OCI-M1 (cell line): ENCODE measurements at regions not wholly inside any gene's neighbourhood (a gene's known extent, or its start where the extent isn't known, plus 50 kb on each side); places are given as distances from the start of the nearest gene placed in this dataset.

Experiments used
- DNase-seq: peaks from one replicate; lab custom pipeline; 2025; lab: John Stamatoyannopoulos, UW

DNA sequence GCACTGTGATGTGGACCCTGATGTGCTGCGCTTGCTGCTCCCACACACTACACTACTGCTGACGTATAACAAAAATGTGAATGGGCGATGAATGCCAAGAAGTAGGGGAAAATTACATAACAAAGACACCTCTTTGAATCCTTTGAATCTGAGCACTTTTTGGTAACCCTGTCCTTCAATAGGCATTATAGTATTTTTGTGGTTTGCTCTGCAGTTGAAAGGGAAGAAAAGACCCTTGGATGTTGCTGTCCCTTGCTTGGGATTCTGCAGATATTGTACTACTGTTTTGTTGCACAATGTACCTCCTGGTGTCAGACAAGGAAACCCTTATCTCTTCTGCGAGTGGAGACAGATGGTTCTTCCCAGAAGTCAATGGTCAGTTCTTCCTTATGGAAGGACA lies 124.8 kb upstream of the UBE3A start:
- DNase-seq: no peak

DNA sequence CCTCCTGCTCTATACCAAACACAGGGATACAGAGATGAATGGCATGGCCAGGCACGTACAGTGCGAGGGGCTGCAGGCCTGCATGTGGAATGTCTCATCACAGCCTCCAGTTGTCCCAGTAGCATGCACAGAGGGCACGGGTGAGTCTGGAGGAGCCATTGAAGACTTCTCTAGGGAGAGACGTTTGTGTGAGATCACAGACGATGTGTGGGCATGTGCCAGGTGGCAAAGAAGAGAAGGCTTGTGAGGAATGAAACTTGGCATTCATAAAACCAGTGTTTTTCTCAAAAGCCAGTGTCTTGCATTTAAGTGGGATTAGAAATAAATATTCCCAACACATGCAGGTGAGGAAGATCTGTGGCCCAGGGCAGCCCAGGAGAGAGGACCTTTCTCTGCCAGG lies 119.1 kb upstream of the UBE3A start:
- DNase-seq: no peak

DNA sequence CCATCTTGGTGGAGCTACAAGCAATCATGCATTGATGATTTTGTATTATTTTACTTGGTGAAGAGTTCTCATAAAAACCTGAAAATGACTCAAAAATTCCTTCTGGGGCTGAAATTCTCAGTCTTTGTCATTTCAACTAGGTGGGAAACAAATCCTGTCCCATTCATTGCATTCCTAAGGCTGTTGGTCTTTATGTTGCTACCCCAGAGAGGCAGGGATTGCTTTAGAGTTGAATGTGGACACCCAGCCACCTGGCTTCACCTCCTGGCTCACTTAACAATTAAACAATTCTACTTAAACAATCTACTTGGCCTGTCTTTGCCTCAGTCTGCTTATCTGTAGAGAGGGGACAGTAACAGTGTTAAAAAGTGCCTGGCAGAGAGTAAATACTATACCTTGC lies 117.3 kb upstream of the UBE3A start:
- DNase-seq: no peak

DNA sequence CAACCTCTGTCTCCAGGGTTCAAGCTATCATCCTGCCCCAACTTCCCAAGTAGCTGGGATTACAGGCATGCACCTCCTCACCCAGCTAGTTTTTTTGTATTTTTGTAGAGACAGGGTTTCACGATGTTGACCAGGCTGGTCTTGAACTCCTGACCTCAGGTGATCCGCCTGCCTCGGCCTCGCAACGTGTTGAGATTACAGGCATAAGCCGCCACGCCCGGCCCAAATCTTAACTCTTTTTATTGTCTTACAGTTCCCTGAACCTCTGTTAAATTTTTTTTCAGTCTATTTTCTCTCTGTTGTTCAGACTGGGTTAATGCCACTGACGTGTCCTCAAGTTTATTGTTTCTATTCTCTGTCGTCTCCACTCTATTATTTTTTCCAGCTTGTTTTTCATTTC lies 115.8 kb upstream of the UBE3A start:
- no peak for DNase-seq

DNA sequence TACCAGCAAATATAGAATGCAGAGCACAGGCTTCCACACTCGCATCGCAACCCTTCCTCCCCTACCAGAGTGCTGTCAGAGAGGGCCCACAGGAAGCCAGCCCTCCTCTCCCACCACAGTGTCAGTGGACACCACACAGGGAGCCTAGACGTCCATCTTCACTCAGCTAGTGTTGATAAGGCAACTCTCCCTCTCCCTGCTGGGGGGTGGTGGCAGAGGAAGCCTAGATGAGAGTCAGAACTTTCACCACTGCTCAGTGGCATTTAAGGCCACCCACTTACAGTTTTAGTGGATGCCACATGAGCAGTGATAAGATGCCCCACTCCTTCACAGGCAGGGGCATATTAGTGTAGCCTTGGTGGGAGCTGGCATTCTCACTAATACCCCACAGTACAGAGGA lies 109.8 kb upstream of the UBE3A start:
- no peak for DNase-seq

DNA sequence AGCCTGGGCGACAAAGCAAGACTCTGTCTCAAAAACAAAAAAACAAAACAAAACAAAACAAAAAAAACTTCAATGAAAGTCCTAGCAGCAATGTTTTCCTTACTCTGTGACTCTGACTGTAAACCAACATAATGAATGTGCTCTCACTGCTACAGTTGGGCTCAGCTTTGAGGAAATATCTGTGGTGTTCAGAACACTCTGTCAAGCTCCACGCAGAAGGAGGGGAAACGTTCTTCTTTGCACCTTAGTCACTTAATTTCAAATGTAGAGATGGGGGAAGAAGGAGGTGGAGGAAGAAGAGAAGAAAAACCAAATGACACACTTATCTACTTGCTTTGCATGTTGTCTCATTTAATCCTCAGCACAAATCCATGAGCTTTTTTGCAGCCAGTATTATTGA lies 107.1 kb upstream of the UBE3A start:
- no peak for DNase-seq

DNA sequence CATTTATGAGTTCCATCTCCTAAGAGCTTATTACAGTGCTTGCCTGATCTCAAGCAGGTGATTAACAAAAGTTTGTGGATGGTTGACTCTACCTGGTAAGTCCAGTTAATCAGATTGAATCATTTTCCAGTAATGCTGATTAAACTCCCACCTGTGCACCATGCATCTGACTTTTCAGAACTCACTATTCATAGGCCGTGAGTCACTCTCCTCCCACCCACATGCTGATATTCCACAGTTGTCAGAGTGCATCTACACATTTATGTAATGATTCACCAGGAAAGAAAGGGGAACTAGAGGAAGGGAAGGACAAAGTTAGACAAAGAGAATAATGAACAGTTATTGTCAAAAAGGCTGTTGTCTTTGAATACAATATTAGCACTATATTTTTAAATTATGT lies 106.2 kb upstream of the UBE3A start:
- peak; percentile 1 for DNase-seq

DNA sequence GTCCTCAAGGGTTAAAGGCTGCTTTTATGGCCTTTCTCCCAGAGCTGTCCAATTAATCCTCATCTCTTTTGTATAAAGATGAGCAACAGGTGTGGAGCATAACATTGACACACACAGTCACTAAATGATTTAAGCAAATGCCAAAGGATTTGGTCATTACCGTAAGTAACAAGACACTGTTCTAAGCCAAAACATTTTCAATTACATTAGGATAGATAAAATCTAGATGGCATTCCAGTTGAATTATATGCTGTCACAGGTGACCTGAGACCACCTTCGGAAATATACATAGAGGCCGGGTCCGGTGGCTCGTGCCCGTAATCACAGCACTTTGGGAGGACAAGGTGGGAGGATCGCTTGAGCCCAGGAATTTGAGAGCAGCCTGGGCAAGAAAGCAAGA lies 105.3 kb upstream of the UBE3A start:
- DNase-seq: no peak

DNA sequence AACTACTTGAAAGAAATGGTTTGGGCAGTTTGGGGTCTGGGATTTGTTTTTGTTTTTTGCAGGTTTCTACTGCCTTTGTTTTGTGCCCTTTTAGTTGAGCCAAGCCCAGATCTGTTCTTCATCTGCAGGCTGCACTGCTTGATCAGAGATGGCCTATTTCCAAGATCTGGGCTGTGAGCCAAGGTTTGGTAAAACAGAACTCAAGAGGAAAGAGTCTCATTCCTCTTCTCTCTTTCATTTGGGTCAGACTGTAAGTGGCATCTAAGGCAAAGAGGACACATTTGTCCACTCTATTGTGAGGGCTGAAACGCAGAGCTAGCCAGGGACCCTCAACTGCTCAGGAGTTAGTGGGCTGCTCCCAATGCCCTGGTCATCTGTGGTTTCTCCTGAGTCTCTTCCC lies 104.4 kb upstream of the UBE3A start:
- no peak for DNase-seq

DNA sequence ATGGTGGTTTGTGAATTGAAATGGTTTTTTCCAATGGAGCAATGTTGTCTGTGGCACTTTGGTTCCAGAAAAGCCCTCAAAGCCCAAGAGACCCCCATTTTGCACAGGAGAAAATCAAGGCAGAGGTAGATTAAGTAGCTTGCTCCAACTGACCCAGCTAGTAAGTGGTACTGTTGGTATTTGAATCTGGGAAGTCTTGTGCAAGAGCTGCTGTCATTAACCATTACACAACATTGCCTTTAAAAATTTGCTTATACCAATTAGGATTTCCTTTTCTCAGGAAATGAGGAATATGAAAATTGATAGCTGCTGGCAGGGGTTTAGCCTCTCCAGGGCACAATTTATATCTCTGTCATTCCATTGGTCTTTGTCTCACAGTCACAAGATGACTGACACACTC lies 102.4 kb upstream of the UBE3A start:
- no peak for DNase-seq

DNA sequence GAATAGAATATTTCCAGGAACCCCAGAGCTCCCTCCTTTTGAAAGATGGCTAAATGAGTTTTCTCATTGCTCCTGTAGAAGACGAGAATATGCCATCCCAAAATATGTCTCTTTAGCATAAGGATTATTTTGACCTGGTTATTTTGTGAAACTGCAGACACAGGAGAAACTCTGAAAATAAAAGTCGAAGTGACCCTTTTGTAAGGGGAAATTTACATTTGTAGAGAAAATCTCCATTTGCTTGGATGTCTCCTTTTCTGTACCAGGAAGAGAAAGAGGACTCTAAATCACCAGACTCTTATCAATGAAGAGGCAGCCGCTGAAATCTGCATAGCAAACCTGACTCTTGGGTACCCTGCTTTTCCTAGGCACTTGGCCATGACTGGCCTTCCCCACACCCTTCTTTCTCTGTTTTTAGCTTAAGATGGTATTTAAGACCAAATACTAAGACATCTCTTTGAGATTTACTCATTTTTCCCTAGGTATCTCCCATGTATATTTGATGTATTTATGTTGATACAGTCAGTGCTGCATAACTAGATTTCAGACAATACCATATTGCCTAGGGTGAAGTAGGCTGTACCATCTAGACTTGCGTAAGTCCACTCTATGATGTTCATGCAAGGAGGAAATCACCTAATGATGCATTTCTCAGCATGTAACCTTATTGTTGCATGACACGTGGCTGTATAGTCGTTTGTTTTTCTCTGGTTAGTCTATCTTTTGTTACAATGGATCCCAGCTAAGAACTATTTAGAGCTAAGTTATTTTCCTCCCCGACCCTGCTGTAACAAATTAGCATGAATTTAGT lies 98.2 kb upstream of the UBE3A start:
- no peak for DNase-seq

DNA sequence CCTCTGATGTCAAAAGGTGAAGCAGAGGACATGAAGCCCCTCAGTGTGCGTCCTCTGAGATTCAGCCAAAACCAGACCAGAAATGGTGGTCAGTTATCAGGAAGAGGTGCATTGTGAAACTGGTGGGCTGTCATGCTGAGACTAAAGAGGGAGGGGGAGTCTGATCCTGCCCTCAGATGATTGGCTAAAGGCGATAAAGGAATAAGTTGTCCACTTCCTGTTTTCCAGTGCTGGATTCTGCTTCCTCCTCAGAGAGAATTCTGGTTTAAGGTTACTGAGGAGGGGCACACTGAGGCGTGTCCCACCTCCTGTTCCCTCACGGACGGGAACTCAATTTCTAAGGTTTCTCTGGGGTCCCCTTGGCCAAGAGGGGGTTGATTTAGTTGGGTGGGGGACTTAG lies 97.0 kb upstream of the UBE3A start:
- DNase-seq: no peak

DNA sequence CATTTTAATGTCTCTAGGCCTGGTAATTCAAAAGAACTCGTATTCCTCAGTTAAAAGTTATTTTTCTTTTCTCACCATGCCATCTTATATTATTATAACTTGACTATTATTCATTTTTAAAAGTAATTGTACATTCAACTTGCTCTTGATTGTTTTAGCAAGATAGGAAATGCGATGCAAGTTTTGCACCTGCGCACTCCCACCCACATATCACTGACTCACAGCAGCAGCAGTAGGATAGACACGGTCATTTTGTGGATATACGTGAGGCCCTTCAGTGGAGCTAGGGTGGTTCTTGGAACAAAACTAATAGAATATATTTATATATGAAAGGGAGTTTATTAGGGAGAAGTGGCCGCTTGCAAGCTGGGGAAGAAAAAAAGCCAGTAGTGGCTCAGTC lies 95.5 kb upstream of the UBE3A start:
- no peak for DNase-seq

DNA sequence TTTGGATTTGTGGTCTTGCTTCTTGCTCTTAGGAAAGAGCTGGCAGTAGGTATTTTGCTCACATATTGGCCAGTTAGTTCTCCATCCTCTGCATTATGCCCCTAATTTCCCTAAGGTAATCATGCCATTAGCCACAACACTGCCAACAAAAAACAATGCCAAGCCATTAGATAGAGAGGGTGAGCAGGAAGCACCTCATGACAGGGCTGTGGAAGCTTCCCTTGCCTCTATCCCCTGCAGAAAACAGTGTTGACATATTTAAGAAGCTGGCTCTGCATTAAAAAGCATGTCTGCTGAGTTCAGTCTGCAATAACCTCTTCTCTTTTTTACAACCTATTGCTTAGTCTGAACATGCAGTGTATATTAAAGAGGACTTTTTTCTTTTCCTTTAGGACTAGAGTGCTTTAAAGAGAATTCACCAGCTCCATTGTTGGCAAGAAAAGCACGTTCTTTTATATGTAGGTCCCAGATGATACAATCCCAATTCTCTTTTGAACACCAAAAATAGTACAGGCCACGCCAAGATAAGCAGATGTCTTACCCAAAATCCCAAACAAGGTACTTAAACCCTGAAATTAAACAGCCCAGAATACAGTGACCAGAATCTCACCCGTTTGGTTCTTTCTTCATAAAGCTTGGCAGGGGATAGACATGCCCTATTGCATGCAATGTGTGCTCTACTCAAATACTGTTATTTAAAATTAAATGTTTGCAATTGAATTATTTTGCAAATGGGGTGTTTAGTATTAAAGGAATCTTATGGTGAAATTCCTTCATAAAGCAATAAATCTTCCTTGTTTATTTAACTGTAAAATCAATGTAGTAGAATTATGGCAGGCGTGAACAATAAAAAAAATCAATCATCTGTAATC lies 93.7 kb upstream of the UBE3A start:
- DNase-seq: no peak

DNA sequence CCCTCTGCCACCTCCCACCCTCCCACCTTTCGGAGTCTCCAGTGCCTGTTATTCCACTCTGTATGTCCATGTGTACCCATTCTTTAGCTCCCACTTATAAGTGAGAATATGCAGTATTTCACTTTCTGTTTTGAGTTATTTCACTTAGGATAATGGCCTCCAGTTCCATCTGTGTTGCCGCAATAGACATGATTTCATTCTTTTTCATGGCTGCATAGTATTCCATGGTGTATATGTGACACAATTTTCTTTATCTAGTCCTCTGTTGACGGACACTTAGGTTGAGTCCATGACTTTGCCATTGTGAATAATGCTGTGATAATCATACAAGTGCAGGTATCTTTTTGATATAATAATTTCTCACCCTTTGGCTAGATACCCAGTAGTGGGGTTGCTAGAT lies 91.0 kb upstream of the UBE3A start:
- no peak for DNase-seq

DNA sequence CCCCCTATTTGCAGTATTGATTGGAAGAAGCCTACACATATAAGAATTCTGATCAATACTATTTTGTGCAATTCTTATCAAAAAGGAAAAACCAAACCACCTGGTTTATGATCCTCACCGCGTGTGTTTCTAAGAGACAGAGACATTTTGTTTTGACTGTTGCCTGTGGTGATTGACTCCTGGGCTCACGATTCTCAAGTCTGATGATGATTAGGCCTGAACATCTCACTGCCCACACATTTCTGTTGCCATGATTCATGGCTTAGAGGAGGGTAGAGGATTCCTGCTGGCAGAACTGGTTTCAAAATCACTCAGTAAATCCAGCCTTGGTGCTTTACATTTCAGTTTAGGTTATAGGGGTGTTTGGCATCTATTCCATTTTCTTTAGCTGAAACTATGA lies 88.3 kb upstream of the UBE3A start:
- DNase-seq: no peak

DNA sequence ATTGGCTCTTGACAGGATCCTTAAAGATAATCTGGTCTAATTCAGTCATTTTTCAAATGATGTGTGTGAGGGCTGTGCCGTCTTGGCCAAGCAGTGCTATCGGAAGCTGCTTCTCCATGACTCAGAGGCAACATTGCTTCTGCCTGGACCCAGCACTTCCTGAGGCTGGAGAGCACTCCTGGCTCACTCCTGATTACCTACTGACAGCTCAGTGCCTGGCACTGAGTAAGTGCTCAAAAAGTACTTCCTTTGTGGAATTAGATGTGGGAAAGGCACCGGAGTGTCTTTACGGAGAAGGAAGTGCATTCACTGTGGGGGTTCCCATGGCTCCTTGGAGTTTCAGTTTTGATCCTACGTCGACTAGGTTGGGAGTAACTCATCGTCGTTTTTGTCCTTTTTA lies 86.9 kb upstream of the UBE3A start:
- no peak for DNase-seq

DNA sequence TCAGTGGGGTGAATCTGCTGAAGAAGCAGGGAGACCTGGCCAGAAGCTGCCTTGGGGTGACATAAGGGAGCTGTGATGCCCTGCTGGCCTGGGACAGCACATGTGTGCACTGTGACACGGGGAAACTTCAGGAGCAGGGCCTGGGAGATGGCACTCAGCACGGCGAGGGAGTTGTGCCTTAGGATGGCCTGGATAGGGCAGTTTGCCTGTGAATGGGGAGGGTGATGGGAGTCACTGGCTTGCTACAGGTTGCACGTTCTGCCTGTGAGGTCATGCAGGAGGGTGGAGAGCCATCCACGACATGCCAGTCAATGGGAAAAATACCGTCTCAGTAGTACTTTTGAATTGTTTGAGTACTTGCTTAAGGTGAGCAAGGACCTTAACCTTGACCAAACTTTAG lies 76.8 kb upstream of the UBE3A start:
- no peak for DNase-seq

DNA sequence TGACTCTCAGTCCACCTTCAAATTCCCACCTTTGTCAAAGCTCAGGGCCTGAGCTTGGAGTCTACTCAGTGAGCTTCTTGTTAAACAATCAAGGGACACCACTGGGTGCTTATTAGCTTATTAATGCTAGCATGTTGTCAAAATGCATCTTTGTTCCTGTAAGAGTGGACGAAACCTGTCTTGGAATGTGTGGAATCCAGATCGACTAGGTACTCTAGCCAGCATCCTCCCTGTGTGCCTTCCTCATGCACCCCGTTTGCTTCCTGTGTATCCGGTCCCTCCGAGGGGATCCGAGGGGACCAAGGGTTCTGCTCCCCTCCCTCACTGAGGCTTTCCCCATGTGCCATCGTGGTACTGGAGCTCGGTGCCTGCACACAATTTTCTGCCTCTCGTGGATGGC lies 75.7 kb upstream of the UBE3A start:
- DNase-seq: no peak

DNA sequence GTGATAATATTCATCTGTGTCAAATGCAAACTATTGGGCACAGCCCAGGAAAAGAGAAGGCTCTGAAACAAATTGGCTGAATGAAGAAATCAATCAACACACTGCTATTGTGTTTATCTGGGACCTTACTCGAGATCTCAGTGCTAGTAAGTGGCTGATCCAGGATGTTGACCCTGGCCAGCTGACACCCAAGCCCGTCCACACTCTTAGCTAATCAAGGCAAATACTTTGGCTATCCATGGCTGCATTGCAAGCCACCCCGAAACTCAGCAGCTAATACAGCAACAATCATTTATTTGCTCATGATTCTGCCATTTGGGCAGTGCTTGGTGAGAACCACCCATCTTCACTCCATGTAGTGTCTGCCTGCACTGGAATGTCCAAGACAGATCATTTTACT lies 74.1 kb upstream of the UBE3A start:
- DNase-seq: no peak

DNA sequence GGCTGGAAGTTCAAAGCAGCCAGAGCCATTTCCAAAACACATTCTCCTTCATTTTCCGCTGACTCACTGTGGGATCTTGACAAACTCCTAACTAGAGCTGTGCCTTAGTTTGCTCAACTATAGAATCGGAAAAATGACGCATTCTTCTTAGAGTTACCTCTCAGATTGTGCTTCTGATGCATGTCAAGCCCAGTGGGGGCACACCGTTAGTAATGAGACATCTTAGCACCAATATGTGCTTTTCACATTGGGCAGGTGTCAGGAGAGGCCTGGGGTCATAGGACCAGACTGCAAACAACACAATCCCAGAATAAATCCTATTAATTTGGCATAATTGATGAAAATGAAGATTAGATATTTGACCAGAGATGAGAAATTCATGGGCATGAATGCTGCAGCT lies 71.3 kb upstream of the UBE3A start:
- no peak for DNase-seq

DNA sequence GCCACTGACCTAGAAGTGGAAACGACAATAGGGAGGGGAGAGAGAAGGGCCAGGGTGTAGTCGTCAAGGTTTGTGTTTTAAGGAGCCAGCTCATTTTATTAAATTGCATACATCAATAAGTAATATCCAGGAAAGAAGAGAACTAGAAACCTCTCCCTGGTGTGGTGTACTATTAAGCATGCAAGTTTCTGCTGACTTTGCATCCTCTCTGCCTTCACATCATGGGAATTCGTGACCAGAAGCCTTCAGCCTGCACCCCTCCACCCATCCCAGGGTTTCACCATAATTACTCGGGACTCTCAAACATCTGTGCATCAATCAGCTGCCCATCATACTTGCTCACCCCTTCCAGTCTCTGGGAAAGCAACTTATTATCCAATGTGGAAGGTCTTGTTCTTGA lies 70.9 kb upstream of the UBE3A start:
- DNase-seq: no peak

DNA sequence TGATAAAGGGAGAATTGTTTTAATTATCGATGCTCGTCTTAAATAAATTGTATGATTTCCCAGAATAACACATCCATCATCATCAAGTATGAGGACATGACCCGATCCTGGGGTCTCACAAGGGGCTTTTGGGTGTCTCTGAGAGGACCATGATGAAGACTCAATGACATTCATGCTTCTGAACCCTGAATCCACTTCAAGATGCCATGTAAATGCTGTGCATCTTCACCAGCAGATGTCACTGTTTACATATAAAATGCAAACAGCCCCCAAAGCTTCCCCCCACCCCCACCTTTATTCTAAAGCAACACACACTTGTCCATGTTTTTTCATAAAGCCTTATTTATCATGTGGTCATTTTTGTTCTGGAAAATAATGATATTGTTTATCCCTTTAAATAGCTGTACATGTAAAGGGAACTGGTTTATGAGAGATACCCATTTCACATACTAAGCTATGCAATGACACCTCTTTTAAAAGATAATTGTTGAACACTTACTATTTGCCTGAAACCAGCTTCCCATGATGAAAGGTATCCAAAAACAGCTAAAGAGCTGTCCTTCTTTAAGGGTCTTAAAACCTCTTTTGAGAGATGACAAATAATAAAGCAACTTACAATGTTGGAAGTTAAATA lies 69.7 kb upstream of the UBE3A start:
- peak; percentile 42 for DNase-seq
